CD4-positive, alpha-beta T cell treated with Interleukin-4 for 4 hours (primary cell): ENCODE measurements at regions not wholly inside any gene's neighbourhood (a gene's known extent, or its start where the extent isn't known, plus 50 kb on each side); places are given as distances from the start of the nearest gene placed in this dataset.
A peak's percentile ranks its signal among the peaks of the same experiment; 100 is the strongest.

Experiments
- DNase-seq: peaks from one replicate; pipeline ENCODE4 v3.0.0-alpha.2; 2020

DNA sequence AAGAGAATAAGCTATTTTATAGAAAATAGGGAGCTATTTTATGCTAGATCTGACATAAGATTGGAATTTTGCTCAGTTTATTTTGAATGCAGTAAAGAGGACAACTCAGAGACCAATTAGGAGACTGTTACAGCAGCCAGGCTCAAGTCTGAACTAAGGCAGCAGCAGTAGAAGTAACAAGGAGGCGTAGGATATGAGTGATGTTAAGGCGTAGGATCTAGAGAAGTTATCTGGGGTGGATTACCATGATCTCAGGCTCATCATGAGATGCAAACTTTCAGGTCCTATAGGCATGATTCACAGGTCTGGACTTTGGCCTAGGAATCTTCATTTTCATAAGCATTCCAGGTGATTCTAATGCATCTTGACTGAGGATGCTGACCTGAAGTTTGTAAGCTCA, 108.9 kb upstream of the BLID start:
- DNase-seq, result no peak

DNA sequence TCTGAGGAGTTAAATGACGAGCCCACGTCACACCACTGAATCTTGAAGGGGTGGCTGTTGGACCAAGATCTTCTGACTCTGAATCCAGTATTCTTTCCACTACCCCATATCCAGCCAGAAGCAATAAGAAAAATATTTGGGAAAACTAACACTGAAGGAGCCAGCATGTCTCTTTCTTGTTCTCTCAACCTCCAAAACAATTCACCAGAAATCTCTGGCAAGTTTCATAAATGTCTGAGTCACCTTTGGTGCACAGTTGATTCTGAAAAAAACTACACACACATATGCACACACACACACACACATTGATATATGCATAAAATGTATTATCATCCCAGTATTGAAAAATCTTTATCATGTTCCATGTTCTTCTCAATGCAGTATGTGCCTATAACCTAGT, 104.3 kb upstream of the BLID start:
- no peak for DNase-seq

DNA sequence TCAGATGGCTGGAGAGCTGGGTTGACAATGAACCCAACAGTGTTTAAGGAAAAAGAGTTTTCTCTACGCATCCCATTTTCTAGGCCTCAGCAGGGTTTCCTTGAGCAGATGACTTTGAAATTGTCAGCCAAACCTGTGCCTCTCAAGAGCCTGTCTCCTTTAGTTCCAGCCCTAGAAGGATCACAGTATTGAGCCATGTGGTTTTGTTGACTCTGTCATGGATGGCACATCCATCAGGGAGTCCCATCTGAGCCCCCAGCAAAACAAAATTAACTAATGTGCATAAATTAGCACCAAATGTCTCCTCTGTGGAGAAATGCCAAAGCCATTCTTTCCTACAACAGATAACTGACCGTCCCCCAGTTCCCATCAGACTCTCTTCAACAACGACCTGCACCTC, 103.8 kb upstream of the BLID start:
- DNase-seq, result no peak

DNA sequence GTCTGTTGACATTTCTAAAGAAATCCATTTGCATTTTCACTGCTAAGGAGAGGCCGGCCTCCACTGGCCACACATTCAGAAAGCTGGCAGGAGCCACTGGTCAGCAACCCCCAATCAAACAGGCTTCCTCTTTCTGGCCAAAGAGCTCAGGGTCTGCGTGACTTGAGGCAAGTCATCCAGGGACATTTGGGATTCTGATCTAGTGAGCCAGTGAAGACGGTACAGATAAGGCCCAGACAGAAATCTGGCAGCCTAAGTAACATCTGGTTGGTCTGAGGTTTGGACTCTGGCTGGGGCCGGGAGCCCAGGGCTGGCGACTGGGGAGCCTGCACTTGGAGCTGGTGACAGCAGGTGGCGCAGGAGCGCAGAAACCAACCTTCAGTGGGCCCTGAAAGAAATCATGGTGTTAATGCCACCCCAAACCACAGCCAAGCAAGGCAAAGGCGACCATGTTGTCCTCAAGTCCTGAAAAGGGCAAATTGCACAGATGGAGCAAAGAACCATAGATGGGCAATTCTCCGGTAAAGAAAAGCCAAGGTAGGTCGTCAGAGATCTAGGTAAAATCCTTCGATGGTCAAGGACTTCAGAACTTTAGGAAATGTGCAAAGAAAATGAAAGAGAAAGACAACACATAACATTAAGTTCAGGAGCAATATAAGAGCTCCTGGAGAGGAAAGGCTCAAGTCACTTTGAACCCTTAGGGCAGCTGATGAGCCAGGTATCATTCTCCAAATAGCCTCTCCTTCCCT, 99.4 kb upstream of the BLID start:
- DNase-seq, result peak; percentile 13

DNA sequence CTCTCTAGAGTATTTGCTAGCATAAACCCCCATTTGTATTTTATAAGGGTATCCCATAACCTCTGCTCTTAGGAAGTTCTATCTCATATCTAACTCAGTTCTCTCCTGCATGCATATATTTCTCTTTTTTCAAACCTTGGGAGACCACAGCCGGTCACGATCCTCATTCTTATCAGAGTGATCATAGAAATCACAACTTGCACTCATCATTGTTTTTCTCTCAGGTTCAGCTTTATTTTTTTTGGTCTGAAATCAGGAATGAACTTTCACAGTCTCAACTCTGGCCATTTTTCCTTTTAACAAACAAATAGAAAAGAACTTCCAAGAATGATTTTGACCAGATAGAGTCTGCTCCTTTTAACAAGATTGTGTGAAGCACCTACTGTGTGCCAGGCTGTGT, 98.6 kb upstream of the BLID start:
- DNase-seq, result no peak

DNA sequence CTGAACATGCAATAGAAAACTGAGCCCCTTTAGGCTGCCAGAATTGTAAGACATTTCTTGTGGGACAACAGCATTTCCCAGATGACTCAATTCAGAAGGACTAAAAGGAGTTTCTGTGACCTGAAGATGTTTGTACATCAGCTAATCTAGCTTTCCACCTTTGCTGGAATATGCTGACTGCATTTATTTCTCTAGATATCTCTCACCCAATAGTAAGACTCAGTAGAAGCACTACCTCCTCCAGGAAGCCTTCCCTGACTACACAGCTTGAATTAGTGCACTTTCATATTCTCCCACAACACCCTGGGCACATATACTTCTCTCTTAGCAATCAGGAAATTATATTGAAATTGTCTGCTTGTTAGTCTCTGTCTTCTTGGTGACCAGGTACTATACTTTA, 98.1 kb upstream of the BLID start:
- no peak for DNase-seq

DNA sequence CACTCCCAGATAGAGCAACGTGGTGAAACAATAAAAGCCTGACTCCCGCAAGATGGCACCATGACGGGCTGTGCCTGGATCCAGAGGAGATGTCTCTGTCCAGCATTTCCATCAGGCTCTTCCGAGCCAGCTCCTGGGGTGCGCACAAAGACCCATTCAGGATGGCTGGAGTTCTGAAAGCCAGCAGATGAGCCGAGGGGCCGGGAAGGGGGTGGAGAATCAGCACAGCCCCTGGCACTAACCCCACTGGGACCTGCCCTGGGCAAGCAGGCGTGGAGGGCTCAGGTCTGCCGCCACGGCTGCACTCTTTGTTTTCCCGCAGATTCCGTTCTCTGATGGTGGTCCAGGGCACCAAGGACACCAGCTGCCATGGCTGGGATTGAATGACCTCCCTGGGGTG, 97.2 kb upstream of the BLID start:
- no peak for DNase-seq

DNA sequence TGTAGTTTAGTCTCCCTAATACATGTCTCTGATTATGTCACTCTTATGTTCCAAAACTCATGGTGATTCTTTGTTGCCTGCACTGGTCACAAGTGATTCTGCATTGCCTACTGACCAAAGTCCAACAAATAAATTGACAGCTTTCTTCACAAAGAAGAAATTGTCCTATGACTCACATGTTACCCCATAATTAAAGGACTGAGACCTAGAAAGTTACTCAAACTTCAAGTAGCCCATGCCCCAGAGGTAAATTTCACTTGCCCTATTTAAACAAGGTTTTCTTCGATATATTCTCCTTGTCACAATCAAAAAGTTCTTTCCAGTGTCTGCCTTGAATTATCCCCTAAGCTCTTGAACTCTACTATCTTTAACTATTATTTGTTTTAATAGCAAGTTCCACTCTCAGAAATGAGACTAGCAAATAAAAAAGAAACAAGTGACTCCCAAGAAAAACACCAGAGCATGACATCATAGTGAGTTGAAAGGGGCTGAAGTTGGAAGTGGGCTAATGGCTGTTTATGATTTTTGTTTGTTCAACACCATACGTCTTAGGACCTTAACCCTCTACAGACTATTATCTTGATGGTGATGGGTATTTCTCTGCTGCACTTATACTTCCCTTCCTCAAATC, 94.5 kb upstream of the BLID start:
- no peak for DNase-seq

DNA sequence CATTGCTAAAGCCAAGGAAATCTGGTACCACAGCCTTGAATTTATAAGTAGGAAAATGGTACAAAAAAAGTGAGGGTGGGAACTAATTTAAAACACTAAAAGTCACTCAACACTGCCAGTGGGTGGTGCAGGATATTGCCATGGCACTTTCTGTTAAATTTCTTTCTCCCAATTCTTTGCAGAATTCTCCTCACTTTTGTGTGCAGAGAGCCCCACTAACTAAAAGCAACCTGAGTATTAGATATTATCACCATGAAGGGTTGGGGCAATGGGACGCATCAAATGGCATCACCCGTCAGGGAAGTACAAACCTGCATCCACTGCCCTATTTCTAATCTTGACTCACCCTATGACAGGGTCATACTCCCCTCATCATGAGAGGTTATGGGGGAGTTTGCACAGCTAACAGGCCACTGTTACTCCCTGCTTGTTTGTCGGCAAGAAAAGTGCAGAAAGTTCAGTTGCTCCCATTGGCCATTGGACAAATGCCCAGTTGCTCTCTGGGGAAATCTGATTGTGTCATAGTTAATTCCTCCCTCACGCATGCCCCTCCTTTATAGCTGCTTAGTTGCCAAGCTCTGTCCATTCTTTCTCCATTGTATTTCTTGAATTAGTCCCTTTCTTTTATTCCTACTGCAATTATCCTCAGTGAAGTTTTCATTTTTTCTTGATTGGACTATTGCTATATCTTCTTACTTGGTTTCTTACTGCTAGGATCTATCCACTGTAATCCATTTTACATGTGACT, 93.8 kb upstream of the BLID start:
- DNase-seq, result no peak

DNA sequence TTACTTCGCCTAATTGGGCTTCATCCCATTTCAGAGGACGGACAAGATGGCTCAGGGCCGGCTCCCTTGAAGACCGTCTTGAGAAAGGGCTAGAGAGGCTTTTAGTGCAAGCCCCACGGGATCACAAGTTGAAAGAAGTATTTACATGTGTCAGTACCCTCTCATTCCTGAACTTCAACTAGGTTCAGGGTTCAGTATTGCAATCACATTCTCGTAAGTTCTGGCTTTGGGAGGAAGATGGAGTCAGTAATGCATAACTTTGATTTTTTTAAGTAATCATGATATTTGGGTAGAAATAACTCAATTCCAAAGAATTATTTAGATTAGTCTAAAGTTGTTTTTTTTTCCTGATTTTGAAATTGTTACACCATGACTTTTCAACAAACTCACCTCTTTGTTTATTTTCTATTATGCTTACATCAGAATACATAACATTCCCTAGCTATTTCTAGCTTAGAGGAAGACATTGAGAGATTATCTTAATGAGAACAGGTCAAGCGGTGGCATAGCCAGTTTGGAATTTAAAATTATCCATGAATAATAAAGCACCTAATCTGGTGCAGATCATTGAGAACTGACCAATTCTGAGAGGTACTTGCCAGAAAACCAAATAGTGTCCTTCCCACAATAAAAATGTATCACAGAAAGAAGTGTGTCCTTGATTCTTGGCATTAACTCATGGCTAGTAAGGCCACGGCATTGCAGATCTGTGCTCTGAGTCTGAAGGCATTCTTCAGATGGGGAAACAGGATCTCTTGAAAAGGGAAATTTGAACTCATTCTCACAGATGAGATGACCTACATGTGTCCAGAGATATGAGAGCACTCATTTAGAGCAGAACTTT, 92.1 kb upstream of the BLID start:
- no peak for DNase-seq

DNA sequence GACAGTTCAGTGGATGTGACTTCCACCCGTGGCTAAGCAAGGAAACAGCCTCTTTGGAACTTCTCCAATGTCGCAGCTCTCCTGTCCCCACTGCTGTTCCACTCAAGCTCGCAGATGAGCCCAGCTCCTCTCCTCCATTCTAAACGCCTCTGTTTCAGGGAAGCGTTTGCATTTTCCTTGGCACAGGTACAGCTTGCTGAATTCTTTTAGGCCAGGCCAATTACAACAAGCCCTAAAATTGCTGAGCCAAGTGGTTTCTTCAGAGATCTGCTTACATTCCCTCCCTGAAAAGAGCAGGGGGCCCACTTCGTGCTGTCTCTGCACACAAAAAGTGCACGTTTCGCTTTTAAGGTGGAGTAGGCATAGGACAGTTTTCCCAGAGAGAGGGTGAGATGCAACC, 91.5 kb upstream of the BLID start:
- DNase-seq, result no peak

DNA sequence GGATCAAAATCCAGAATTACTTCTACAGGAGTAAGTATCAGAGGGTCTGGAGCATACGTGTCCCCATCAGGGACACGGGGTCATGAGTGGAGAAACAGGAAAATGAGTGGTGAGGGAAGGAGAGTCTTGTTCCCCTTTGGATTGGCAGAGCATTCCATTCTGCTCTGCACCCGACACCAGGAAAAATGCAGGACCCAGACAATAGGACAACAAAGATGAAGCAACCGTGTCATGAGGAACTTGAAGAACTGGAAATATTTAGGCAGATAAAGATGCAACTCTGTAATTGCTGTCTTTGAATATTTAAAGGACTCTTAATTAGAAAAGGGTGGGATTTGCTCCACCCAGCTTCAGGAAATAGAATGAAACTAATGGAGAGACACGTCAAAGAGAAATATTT, 89.0 kb upstream of the BLID start:
- no peak for DNase-seq

DNA sequence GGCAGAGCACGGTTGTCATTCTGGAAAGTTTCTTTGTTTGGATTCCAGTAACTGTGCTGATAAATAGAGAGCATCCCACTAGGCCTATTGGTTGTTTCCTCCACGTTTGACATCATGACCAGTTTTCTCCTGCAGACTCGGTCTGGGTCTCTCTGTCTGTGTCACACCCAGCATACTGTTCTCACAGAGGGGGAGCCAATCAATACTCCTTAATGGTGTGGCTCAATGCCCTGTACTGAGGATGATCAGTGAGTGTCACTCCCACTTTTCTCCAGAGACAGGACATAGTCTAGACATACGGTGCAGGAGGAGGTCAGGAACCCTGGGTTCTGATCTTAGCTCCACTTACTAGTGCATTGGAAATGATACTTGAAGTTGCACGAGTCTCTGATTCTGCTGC, 88.2 kb upstream of the BLID start:
- DNase-seq, result no peak

DNA sequence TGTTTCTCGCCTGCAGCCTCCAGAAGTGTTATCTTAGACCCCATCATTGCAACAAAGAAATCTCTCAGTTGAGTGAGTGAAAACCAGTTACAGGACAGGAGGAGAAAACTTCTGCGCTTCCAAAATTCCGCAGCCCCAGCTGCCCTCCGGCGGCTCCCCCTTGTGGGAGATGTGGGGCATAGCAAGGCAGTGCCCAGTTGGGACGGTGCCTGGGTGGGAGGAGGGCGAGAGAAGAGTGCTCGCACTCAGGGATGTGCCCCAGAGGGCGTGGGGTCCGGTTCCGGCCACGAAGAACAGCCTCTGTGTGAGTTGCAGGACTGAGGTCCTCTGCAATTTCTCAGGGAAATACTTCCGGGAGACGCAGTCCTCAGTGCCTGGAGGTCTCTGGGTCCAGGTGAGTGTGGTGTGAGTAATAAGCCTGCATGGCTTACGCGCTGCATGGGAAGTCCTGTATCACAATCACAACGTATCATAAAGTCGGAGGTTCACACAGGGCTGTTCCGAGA, 87.0 kb upstream of the BLID start:
- DNase-seq, result peak; percentile 3

DNA sequence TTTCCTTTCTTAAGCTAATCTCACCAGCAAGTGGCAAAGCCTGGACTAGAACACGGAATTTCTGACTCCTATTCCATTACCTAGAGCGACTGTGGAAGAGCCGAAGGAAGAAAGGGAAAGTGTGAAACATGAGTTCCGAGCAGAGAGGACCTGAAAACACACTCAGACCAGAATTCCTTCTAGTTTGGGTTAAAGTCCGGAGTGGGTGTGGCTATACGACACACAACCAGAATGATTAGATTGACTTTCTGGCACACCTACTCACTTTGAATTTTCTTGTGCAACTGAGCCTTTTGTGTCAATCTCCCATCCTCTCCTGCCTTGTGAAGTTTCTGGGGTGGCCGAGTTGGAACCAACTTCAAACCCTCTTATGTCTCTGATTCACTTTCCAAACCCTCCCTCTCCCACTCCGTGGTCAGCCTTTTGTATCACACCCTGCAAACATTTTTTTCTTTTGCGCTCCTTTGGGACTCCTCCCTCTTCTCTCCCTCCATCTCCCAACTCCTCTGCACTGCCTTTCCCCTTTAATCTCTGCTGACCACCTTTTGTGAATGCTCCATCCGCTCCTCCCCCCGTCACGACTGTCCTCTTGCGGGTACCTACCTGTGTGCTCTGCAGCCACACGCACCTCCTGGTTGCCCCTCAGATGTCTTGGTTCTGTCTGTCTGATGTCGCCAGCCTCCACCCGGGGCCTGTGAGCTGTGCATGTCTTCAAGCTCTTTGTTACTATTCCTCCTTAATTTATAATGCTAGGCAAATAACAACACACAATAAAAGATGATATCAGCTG, 86.3 kb upstream of the BLID start:
- no peak for DNase-seq

DNA sequence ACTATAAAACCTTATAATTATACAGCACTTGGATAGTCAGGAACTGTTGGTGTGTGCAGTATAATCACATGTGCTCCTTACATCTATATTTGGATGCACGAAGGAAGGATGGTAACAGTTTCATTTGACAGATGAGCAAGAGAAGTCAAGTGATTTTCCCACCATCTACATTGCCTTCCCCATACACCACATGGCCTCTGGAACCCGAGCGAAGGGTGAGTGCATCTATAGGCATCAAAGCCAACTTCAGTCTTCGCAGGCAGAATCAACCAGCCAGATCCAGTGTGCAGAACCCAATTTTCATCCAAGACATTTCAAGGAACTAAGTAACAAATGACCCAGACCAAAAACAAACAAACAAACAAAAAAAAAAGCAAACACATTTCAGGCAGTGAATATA, 85.1 kb upstream of the BLID start:
- DNase-seq, result no peak

DNA sequence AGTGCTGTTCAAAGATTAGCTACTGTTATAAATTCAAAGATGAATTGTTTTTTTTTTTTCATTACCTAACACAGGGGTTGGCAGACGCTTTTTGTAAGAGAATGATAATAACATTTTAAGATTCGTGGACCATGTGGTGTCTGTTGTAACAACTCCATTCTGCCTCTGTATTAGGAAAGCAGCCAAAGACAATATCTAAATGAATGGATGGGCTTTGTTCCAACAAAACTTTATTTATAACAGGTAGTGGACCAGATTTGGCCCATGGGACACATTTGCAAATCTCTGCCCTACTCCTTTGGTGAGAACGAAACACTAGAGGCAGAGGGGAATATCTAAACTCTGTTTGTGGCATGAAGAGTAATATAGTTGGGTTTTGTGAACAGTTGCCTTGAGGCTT, 83.6 kb upstream of the BLID start:
- DNase-seq, result no peak

DNA sequence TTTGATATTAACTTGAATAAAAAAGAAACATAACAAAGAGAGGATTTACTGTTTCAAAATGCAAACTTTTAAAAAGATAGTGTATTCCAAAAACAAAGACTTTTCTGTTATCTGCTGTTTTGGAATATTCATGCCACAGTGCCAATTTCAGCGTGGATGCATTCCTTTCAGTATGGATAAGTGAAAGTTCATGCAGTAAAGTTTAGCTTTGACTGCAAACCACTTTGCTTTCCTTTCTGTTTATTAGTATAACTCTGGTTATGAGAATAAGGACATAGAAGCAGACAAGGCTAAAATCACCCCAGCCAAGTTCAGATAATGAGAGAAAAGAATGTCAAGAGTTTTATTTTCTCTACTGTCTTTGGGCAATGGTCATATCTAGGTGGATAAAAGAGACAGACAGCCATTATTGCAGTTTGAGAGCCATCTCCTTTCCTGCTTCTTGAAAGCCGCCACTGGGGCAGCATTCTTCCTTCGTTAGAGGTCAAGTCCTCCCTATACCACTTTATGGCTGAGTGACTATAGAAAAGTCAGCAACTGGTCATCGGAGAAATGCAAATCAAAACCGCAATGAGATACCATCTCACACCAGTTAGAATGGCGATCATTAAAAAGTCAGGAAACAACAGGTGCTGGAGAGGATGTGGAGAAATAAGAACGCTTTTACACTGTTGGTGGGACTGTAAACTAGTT, 82.4 kb upstream of the BLID start:
- DNase-seq, result no peak

DNA sequence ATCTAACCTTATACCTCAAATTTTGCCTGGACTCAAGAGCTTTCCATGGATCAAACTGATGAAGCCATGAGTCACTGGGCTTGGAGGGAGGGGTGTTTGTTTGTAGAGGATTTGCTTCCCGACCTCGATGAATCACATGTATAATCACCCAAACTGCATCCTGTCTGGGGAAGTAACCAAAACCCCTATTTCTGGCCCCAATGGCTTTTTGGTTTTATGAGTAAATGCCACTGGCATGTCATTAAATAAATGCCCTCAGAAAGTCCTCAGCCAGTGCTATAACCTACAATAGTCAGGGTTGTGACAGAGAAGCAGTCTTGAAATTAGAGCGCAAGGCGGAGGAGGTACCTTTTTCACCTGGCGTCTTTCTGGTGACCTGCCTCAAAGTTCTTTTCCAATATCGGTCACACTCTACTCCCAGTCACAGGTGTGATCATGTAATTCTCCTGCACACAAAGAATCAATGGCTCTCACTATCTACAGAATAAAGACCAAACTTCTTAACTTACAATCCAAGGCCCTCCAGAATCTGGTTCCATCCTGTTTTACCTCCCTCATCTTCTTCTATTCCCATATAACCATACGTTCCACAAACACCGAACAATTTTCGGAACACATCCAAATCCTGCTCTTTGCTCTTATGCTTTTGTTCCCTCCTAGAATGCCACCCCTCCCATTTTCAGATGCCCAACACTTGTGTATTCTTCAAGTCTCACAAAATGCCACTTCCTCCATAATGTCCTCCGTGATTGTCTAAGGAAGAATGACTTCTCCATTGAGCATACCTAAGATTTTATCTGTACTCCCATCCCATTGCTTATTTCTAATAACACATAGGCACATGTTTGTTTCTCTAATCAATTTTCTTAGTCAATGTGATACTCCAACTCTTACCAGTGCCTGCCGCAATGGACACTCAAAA, 81.3 kb upstream of the BLID start:
- no peak for DNase-seq

DNA sequence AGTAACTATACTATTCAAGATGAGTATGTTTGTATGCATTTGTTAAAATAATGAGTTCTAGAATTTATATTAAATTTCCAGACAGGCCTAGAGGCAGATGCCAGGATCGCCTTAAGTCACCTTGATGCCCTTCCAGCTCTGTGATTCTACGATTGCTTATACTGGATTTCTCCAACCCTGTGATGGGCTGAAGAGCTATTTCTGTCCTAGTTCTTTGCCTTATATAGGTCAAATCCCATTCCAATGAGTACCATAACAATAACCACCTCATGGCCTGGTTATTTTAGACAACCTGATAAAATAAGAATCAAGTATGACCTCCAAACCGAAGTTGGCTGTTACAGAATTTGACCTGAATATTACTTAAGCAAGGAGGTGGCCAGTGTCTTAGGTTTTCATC, 79.8 kb upstream of the BLID start:
- no peak for DNase-seq
